GM23248 (cell line): ENCODE measurements at regions not wholly inside any gene's neighbourhood (a gene's known extent, or its start where the extent isn't known, plus 50 kb on each side); places are given as distances from the start of the nearest gene placed in this dataset.

Experiments used
- DNase-seq: peaks from one replicate; pipeline ENCODE4 v3.0.0-alpha.2; 2015
- H2AFZ ChIP-seq: fragments of 200-600 bp; sonication (generic); 2 replicates; pipeline ENCODE4 v1.6.1; 2016; ENCODE audit warnings: antibody characterized with exemption
- H3F3A ChIP-seq: fragments of 200-600 bp; sonication (generic); 2 replicates; pipeline ENCODE4 v1.6.1; 2016; ENCODE audit warnings: mild to moderate bottlenecking, antibody characterized with exemption, mixed run types; ENCODE audit not compliant: insufficient read depth
- H3K27ac ChIP-seq: fragments of 200-600 bp; sonication (generic); 2 replicates; pipeline ENCODE4 v1.5.1; 2016; ENCODE audit warnings: mild to moderate bottlenecking
- H3K27me3 ChIP-seq: fragments of 200-600 bp; sonication (generic); replicated peaks from 2 replicates; pipeline ENCODE4 v1.6.1; 2016; ENCODE audit warnings: mild to moderate bottlenecking; ENCODE audit not compliant: insufficient read depth
- H3K36me3 ChIP-seq: fragments of 200-600 bp; sonication (generic); 2 replicates; pipeline ENCODE4 v1.6.1; 2016; ENCODE audit warnings: low read depth, mild to moderate bottlenecking
- H3K4me1 ChIP-seq: fragments of 200-600 bp; sonication (generic); 2 replicates; pipeline ENCODE4 v1.6.1; 2016; ENCODE audit warnings: mild to moderate bottlenecking; ENCODE audit not compliant: insufficient read depth
- H3K4me2 ChIP-seq: fragments of 200-600 bp; sonication (generic); one replicate; pipeline ENCODE4 v1.6.1; 2016; ENCODE audit warnings: mild to moderate bottlenecking; ENCODE audit not compliant: unreplicated experiment
- H3K4me3 ChIP-seq: fragments of 200-600 bp; sonication (generic); 2 replicates; pipeline ENCODE4 v1.5.1; 2016; ENCODE audit warnings: mild to moderate bottlenecking
- H3K79me2 ChIP-seq: fragments of 200-600 bp; sonication (generic); 2 replicates; pipeline ENCODE4 v1.6.1; 2016; ENCODE audit warnings: mild to moderate bottlenecking; ENCODE audit not compliant: insufficient read depth
- H3K9ac ChIP-seq: fragments of 200-600 bp; sonication (generic); 2 replicates; pipeline ENCODE4 v1.6.1; 2016; ENCODE audit warnings: mild to moderate bottlenecking
- H3K9me2 ChIP-seq: fragments of 200-600 bp; sonication (generic); 2 replicates; pipeline ENCODE4 v1.6.1; 2016; ENCODE audit warnings: mixed run types, mild to moderate bottlenecking, moderate library complexity; ENCODE audit not compliant: insufficient read depth
- H3K9me3 ChIP-seq: fragments of 200-600 bp; sonication (generic); one replicate; pipeline ENCODE4 v1.6.1; 2017; ENCODE audit warnings: low read depth
- H4K20me1 ChIP-seq: fragments of 200-600 bp; sonication (generic); 2 replicates; pipeline ENCODE4 v1.6.0; 2016; ENCODE audit not compliant: insufficient read depth
- EZH2 ChIP-seq: fragments of 200-600 bp; sonication (generic); IDR thresholded peaks from 2 replicates; pipeline ENCODE4 v1.6.1; 2018; ENCODE audit warnings: antibody characterized with exemption, mild to moderate bottlenecking; ENCODE audit not compliant: insufficient read depth, poor library complexity, severe bottlenecking
- EZH2phosphoT487 ChIP-seq: fragments of 200-600 bp; sonication (generic); IDR thresholded peaks from 2 replicates; pipeline ENCODE4 v1.6.1; 2018; ENCODE audit warnings: antibody characterized with exemption, moderate library complexity, mild to moderate bottlenecking, low read depth; ENCODE audit not compliant: insufficient read depth
- WGBS, 2 experiments: methylation state at CpG; one replicate each; pipeline ENCODE4 v1.1.6; 2015 to 2017; ENCODE audit warnings: low lambda C conversion rate in 2 of 2, low coverage in 1 of 2; ENCODE audit errors: missing lambda C conversion rate in 2 of 2; 5-methylcytosine and 5-hydroxymethylcytosine counted together
- in situ Hi-C: fragments of 300-500 bp; cut with MboI; formaldehyde crosslinking; loops from 2 replicates; pipeline ENCODE4 v1.15.0; 2020

DNA sequence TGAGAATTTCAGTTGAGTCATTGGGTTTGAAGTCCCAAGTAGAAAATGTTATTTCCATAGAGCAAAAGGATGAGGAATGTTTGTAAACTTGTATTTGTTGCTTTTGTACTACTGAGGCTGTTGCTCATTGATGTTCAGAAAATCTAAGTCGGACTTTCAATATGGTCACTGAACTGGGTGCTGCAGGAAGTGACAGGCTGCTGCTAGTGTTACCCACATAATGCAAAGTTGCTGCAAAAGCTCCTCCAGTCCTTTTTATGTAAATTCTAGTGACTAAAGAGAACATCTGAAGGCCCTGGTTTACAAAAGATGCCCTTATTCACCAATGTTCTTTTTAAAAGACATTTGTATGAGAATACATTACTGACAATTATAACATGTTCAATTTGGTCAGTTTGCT lies 131.1 kb upstream of the FAM98A start:
- H3K9ac ChIP-seq = no peak overlapping the region
- H2AFZ ChIP-seq = no peak overlapping the region
- H3K27me3 ChIP-seq = no peaks in the 10 kb centered on the region
- H3K4me3 ChIP-seq = no peak overlapping the region
- no peaks in the 10 kb centered on the region for H3K36me3 ChIP-seq
- DNase-seq = no peak
- H3K27ac ChIP-seq = no peak overlapping the region
- no peaks in the 10 kb centered on the region for H3K9me3 ChIP-seq
- H3K9me2 ChIP-seq = no peaks in the 10 kb centered on the region
- 7 to 12% methylated on average over 1 of the region's 1 CpG for WGBS, 2 experiments
- no peaks in the 10 kb centered on the region for H3K79me2 ChIP-seq
- no peaks in the 10 kb centered on the region for H4K20me1 ChIP-seq
- no peak for TF ChIP-seq EZH2phosphoT487
- no peak for TF ChIP-seq EZH2
- in situ Hi-C loops = no loop called here
- no peaks in the 10 kb centered on the region for H3F3A ChIP-seq
- no peak overlapping the region for H3K4me2 ChIP-seq
- no peaks in the 10 kb centered on the region for H3K4me1 ChIP-seq

DNA sequence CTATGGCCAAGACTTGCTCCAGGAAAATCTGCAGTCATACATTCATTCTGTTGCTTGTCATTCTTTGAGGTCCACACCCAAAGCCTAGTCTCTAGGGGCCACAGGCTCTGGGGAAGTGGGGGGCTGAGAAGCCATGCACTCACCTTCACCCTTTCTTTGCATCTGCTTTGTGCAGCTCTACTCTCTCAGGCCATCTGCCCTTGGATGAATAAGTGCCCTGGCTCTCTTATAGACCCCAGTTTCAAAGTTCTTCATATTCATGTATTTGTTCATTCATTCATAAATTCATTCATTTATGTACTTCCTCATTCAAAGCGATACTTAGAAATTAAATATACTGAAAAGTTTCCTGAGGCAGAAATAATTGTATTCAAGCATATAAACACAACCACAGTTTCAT lies 130.3 kb upstream of the FAM98A start:
- H3K79me2 ChIP-seq = no peaks in the 10 kb centered on the region
- no peaks in the 10 kb centered on the region for H3F3A ChIP-seq
- DNase-seq = no peak
- no peaks in the 10 kb centered on the region for H3K4me1 ChIP-seq
- H3K9me2 ChIP-seq = no peaks in the 10 kb centered on the region
- no peak overlapping the region for H3K4me3 ChIP-seq
- H3K27ac ChIP-seq = no peak overlapping the region
- no peak overlapping the region for H2AFZ ChIP-seq
- in situ Hi-C loops = no loop called here
- TF ChIP-seq EZH2 = no peak
- TF ChIP-seq EZH2phosphoT487 = no peak
- no peaks in the 10 kb centered on the region for H3K36me3 ChIP-seq
- no peaks in the 10 kb centered on the region for H3K9me3 ChIP-seq
- 22 to 31% methylated on average over 1 of the region's 1 CpG for WGBS, 2 experiments
- no peaks in the 10 kb centered on the region for H3K27me3 ChIP-seq
- no peaks in the 10 kb centered on the region for H4K20me1 ChIP-seq
- H3K4me2 ChIP-seq = no peak overlapping the region
- no peak overlapping the region for H3K9ac ChIP-seq

DNA sequence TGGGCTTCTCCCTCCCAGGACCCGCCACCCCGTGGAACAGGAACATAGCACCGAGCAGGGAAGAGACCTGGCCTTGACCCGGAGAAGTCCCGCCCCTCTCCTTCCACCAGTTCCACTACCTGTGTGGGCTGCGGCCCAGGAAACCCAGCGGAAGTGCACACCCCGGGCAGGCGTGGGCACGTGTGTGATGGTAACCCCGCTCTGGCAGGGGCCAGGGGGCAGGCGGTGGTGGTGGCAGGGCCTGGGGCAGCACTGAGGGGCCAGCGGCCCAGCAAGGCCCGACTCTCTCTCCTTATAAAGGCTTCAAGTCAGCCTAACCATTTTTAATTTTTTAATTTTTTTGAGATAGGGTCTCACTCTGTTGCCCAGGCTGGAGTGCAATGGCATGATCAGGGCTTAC lies 129.0 kb upstream of the FAM98A start:
- no peaks in the 10 kb centered on the region for H3K9me3 ChIP-seq
- no peak overlapping the region for H3K27ac ChIP-seq
- H3K36me3 ChIP-seq = no peaks in the 10 kb centered on the region
- no peak overlapping the region for H3K9ac ChIP-seq
- H3K4me1 ChIP-seq = no peaks in the 10 kb centered on the region
- no peaks in the 10 kb centered on the region for H3K79me2 ChIP-seq
- H3K27me3 ChIP-seq = no peaks in the 10 kb centered on the region
- TF ChIP-seq EZH2 (no peak), EZH2phosphoT487 (no peak)
- H3K9me2 ChIP-seq = no peaks in the 10 kb centered on the region
- H3K4me2 ChIP-seq = no peak overlapping the region
- H2AFZ ChIP-seq = no peak overlapping the region
- H3K4me3 ChIP-seq = no peak overlapping the region
- in situ Hi-C loops = no loop called here
- H3F3A ChIP-seq = no peaks in the 10 kb centered on the region
- WGBS, 2 experiments = 64 to 71% methylated on average over 12 to 13 of the region's 14 CpGs
- H4K20me1 ChIP-seq = no peaks in the 10 kb centered on the region
- no peak for DNase-seq

DNA sequence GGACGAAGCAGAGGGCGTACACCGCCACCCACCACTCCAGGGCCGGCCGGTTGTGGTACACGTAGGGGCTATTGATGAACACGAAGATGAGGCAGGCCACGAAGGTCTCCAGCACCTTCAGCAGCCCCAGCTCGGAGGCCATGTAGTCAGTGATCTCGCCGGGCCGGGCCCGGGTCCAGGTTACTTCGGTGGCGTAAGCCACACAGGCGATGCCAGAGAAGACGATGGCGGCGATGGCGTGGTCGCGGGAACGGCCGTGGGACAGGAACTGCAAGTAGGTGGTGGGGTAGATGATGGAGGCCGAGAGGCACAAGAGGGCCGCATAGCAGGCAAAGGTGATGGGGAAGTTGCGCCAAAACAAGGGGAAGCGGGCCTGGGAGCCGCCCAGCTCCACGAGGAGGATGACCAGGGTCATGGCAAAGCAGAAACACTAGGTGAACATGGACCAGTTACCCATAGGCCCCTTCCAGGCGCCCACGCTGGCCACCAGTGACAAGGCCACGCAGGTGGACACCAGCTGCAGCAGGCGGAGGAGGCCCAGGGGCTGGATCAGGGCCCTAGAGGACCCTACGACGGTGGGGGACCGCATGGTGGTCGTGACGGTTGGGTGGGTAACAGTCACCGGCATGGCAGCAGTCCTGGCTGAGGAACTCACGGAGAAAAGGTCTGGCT lies 128.4 kb upstream of the FAM98A start:
- H3K4me3 ChIP-seq = no peak overlapping the region
- H3F3A ChIP-seq = no peaks in the 10 kb centered on the region
- 79% methylated on average over 37 to 41 of the region's 41 CpGs for WGBS, 2 experiments
- H3K36me3 ChIP-seq = no peaks in the 10 kb centered on the region
- H2AFZ ChIP-seq = no peak overlapping the region
- no peak overlapping the region for H3K4me2 ChIP-seq
- H4K20me1 ChIP-seq = no peaks in the 10 kb centered on the region
- H3K9ac ChIP-seq = no peak overlapping the region
- no peaks in the 10 kb centered on the region for H3K4me1 ChIP-seq
- no peak overlapping the region for H3K27ac ChIP-seq
- in situ Hi-C loops = no loop called here
- TF ChIP-seq EZH2 (no peak), EZH2phosphoT487 (no peak)
- no peaks in the 10 kb centered on the region for H3K79me2 ChIP-seq
- H3K9me3 ChIP-seq = no peaks in the 10 kb centered on the region
- no peaks in the 10 kb centered on the region for H3K27me3 ChIP-seq
- H3K9me2 ChIP-seq = no peaks in the 10 kb centered on the region
- DNase-seq = no peak

DNA sequence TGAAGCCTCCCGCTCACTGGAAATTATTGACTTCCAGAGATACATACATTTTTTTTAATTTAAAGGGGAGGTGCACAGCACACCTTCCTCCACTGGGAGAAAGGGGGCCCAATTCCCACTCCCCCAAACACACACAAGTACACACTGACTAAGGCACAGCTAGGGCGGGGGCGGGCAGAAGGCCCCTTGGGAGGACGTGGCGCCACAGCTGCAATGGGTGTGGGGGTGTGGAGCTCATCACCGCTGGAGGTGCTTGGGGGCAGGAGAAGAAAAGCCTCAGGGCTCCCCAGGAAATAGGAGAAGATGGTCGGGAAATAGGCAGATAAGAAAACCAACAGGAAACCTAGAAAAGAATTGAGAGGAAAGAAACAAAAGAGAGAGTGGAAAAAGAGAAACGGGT lies 127.3 kb upstream of the FAM98A start:
- H3K9ac ChIP-seq = no peak overlapping the region
- H4K20me1 ChIP-seq = no peaks in the 10 kb centered on the region
- H3F3A ChIP-seq = no peaks in the 10 kb centered on the region
- no peaks in the 10 kb centered on the region for H3K9me3 ChIP-seq
- 39 to 59% methylated on average over 6 to 8 of the region's 8 CpGs for WGBS, 2 experiments
- no peak overlapping the region for H2AFZ ChIP-seq
- H3K4me1 ChIP-seq = no peaks in the 10 kb centered on the region
- in situ Hi-C loops = no loop called here
- no peaks in the 10 kb centered on the region for H3K79me2 ChIP-seq
- H3K4me3 ChIP-seq = no peak overlapping the region
- no peaks in the 10 kb centered on the region for H3K9me2 ChIP-seq
- no peaks in the 10 kb centered on the region for H3K27me3 ChIP-seq
- no peak overlapping the region for H3K27ac ChIP-seq
- H3K36me3 ChIP-seq = no peaks in the 10 kb centered on the region
- TF ChIP-seq EZH2 = no peak
- DNase-seq = no peak
- no peak overlapping the region for H3K4me2 ChIP-seq
